ENCODE measurements at regions not wholly inside any gene's neighbourhood (a gene's known extent, or its start where the extent isn't known, plus 50 kb on each side); places are given as distances from the start of the nearest gene placed in this dataset.

- in situ Hi-C loops (cut with HindIII; ENCODE audit: low pct_unique_long_range_greater_than_20kb, low sequenced_read_pairs) = no loop called here
- POLR2A ChIA-PET = no interaction called here
- TF ChIP-seq SIN3A (IDR thresholded peaks at IDR 0.05; ENCODE audit: borderline replicate concordance, insufficient read depth, low read depth, low read length) = no peak
- TF ChIP-seq CTCF (IDR thresholded peaks at IDR 0.05) = peak; percentile 38; the same call in 1 of the 2 replicates
- H3K27ac ChIP-seq (ENCODE audit: low read length) = no peak overlapping the region
- intact Hi-C loops (cut with micrococcal nuclease; ENCODE audit: unreplicated experiment) = no loop called here
- no peaks in the 10 kb centered on the region for H3K36me3 ChIP-seq (ENCODE audit: control insufficient read depth, insufficient read depth, low read length)
- CTCF ChIA-PET = no interaction called here
- ATAC-seq (no peak), DNase-seq (ENCODE audit: low read depth, low spot score) (no peak)
- no peaks in the 10 kb centered on the region for H3K4me1 ChIP-seq (ENCODE audit: control insufficient read depth, insufficient read depth, low read length)
- no peaks in the 10 kb centered on the region for H3K27me3 ChIP-seq (ENCODE audit: control insufficient read depth, insufficient read depth, low read length)
- BruUV-seq (replicated peaks) = no TSS peak
- H3K9me3 ChIP-seq (ENCODE audit: control insufficient read depth, insufficient read depth, low read depth, low read length) = no peaks in the 10 kb centered on the region
- no peak overlapping the region for H3K4me3 ChIP-seq (ENCODE audit: low read depth in 2 of 2, low read length in 2 of 2)
These were observed 842.2 kb downstream of the STIM2 start for GRCh38 chr4:27702730-27703431.

DNA sequence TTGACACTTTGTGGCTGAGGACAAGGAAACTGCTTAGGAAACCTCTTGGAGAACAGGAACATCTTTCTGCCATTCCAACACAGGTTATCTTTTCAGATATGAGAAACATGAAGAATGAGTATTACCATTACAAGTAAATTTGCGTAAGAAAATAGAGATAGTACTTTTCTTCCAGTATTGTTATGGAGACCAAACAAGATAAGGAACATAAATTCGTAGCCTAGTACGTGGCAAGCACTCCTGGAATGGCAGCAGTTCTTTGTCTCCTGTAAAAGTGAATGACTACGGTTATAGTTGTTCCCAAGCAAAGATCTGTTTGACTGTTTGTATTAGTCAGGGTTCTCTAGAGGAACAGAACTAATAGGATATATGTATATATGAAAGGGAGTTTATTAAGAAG lies 843.1 kb downstream of the STIM2 start:
- ChIA-PET POLR2A (no interaction called here), CTCF (no interaction called here)
- in situ Hi-C loops (cut with HindIII; ENCODE audit: low pct_unique_long_range_greater_than_20kb, low sequenced_read_pairs) (no loop called here), intact Hi-C loops (cut with micrococcal nuclease; ENCODE audit: unreplicated experiment) (no loop called here)
- TF ChIP-seq CTCF (IDR thresholded peaks at IDR 0.05) (no peak), TCF7L2 (IDR thresholded peaks at IDR 0.05; ENCODE audit: low read depth, low read length) (no peak), POLR2AphosphoS5 (IDR thresholded peaks at IDR 0.05; ENCODE audit: low read depth, low read length) (no peak), REST (IDR thresholded peaks at IDR 0.05; ENCODE audit: insufficient read depth in 1 of 2, low read depth in 2 of 2, low read length in 1 of 2) (no peak), SIN3A (IDR thresholded peaks at IDR 0.05; ENCODE audit: borderline replicate concordance, insufficient read depth, low read depth, low read length) (no peak)
- no peaks in the 10 kb centered on the region for H3K27me3 ChIP-seq (ENCODE audit: control insufficient read depth, insufficient read depth, low read length)
- H3K4me1 ChIP-seq (ENCODE audit: control insufficient read depth, insufficient read depth, low read length) = no peaks in the 10 kb centered on the region
- no peak for DNase-seq (ENCODE audit: low read depth, low spot score)
- no peaks in the 10 kb centered on the region for H3K36me3 ChIP-seq (ENCODE audit: control insufficient read depth, insufficient read depth, low read length)
- no peaks in the 10 kb centered on the region for H3K9me3 ChIP-seq (ENCODE audit: control insufficient read depth, insufficient read depth, low read depth, low read length)
- H3K4me3 ChIP-seq (ENCODE audit: low read depth in 2 of 2, low read length in 2 of 2) = no peak overlapping the region
- no peak for ATAC-seq
- no peak overlapping the region for H3K27ac ChIP-seq (ENCODE audit: low read length)
- no TSS peak for BruUV-seq (replicated peaks)

All from Panc1 (cell line).